ENCODE measurements at regions not wholly inside any gene's neighbourhood (a gene's known extent, or its start where the extent isn't known, plus 50 kb on each side); places are given as distances from the start of the nearest gene placed in this dataset.

- TF ChIP-seq CTCF (conservative IDR thresholded peaks at IDR 0.05 in 1 of 2, IDR thresholded peaks at IDR 0.05 in 1 of 2; ENCODE audit: low read depth in 1 of 2, low read length in 2 of 2): no peak
- no peak for TF ChIP-seq EZH2 (IDR thresholded peaks at IDR 0.05; ENCODE audit: low read length, missing control alignments)
Observed at GRCh38 chr15:69743091-69743490, 290.5 kb downstream of the RPLP1 start.
